ENCODE measurements at regions not wholly inside any gene's neighbourhood (a gene's known extent, or its start where the extent isn't known, plus 50 kb on each side); places are given as distances from the start of the nearest gene placed in this dataset.

GRCh38 chr1:101508913-101509312 is 272.1 kb downstream of the S1PR1 start (continued):
- TF ChIP-seq E2F6 (IDR thresholded peaks at IDR 0.05) (no peak), SP2 (IDR thresholded peaks at IDR 0.05; ENCODE audit: low read length) (no peak)
